ENCODE measurements at regions not wholly inside any gene's neighbourhood (a gene's known extent, or its start where the extent isn't known, plus 50 kb on each side); places are given as distances from the start of the nearest gene placed in this dataset.

GRCh38 chr2:71939588-71940535 lies 207.8 kb downstream of the CYP26B1 start:
- Mint-ChIP-seq H3K27ac (no peak overlapping the region), H3K27me3 (ENCODE audit: low read depth, poor library complexity) (peaks cover 41% of the 10 kb centered on the region), H3K36me3 (ENCODE audit: low read depth) (no peaks in the 10 kb centered on the region), H3K4me1 (peaks cover 60% of the 10 kb centered on the region), H3K4me3 (no peak overlapping the region), H3K9me3 (no peaks in the 10 kb centered on the region)
- DNase-seq: no peak
- no peak for TF ChIP-seq CTCF (IDR thresholded peaks at IDR 0.05)

GRCh38 chr2:71938659-71939587 lies 208.7 kb downstream of the CYP26B1 start:
- peaks cover 37% of the 10 kb centered on the region for H3K27me3 Mint-ChIP-seq (ENCODE audit: low read depth, poor library complexity)
- H3K9me3 Mint-ChIP-seq: no peaks in the 10 kb centered on the region
- no peak for DNase-seq
- no peak overlapping the region for H3K4me3 Mint-ChIP-seq
- no peaks in the 10 kb centered on the region for H3K36me3 Mint-ChIP-seq (ENCODE audit: low read depth)
- peaks cover 51% of the 10 kb centered on the region for H3K4me1 Mint-ChIP-seq
- no peak overlapping the region for H3K27ac Mint-ChIP-seq
- no peak for TF ChIP-seq CTCF (IDR thresholded peaks at IDR 0.05)

DNA sequence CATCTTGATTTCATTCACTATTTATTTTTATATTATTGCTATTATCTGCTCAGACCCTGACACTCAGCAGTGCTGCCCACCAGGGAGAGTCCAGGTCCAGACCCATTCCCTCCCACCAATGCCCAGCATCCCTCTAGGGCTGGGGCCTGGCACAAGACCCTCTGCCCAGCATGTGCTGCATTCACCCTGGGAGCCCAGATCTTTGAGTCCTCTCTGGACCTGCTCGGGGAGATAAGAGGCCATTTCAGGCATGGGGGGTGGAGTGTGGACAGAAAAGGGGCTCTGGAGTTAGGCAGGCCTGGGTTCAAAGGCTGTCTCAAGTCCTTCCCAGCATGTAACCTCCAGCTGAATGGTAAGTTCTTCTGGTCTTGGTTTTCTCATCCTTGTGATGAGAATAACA lies 209.6 kb downstream of the CYP26B1 start:
- no peaks in the 10 kb centered on the region for H3K9me3 Mint-ChIP-seq
- no peak for DNase-seq
- H3K4me3 Mint-ChIP-seq: no peak overlapping the region
- TF ChIP-seq CTCF (IDR thresholded peaks at IDR 0.05): no peak
- H3K4me1 Mint-ChIP-seq: peaks cover 44% of the 10 kb centered on the region
- no peaks in the 10 kb centered on the region for H3K36me3 Mint-ChIP-seq (ENCODE audit: low read depth)
- H3K27ac Mint-ChIP-seq: no peak overlapping the region
- peaks cover 40% of the 10 kb centered on the region for H3K27me3 Mint-ChIP-seq (ENCODE audit: low read depth, poor library complexity)

- no peak overlapping the region for H3K4me3 Mint-ChIP-seq
- no peak overlapping the region for H3K27ac Mint-ChIP-seq
- no peaks in the 10 kb centered on the region for H3K36me3 Mint-ChIP-seq (ENCODE audit: low read depth)
- H3K27me3 Mint-ChIP-seq (ENCODE audit: low read depth, poor library complexity): peaks cover 40% of the 10 kb centered on the region
- peaks cover 36% of the 10 kb centered on the region for H3K4me1 Mint-ChIP-seq
- H3K9me3 Mint-ChIP-seq: no peaks in the 10 kb centered on the region
- DNase-seq: no peak
- no peak for TF ChIP-seq CTCF (IDR thresholded peaks at IDR 0.05)
Measured at GRCh38 chr2:71937396-71937795, 210.3 kb downstream of the CYP26B1 start.

- no peak for DNase-seq
- Mint-ChIP-seq H3K9me3 (no peaks in the 10 kb centered on the region), H3K4me1 (peaks cover 26% of the 10 kb centered on the region), H3K36me3 (ENCODE audit: low read depth) (no peaks in the 10 kb centered on the region), H3K27me3 (ENCODE audit: low read depth, poor library complexity) (peaks cover 47% of the 10 kb centered on the region), H3K27ac (no peak overlapping the region), H3K4me3 (no peak overlapping the region)
- no peak for TF ChIP-seq CTCF (IDR thresholded peaks at IDR 0.05)
Measured at GRCh38 chr2:71936076-71937030, 211.3 kb downstream of the CYP26B1 start.

All from nephron progenitor cell (in vitro differentiated cells).